ENCODE measurements at regions not wholly inside any gene's neighbourhood (a gene's known extent, or its start where the extent isn't known, plus 50 kb on each side); places are given as distances from the start of the nearest gene placed in this dataset.
"Not testable (repeated sequence)": the region's sequence is repeated elsewhere in the genome, so short reads cannot be mapped to it uniquely, and the experiment has no call there.

DNA sequence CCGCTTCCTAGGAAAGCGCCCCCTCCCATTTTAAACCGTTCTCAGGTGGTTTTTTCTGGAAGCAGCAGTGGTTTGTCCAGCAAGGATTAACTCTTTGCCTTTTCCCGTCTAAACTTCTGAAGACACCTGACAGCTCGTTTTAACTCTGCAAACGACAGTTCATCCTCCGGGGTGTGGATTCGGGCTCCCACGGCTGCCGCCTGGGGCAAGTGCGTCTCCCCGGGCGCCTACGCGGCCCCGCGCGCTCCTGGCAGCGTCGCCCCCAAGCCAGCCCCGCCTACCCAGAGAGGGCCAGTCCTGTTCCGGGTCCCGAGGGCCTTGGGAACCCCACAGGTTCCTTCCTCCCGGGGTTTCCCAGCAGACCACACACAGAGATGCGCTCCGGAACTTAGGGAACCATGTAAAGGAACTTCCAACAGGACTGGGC, 54.4 kb downstream of the PRR18 start:
- peaks cover 50% of the 10 kb centered on the region for H3K27me3 Mint-ChIP-seq
- H3K4me3 Mint-ChIP-seq = peak overlapping the region; percentile 16
- CTCF ChIA-PET = interaction anchor here (0.9 to 1.1 kb wide), 2 partner anchors 17 to 128 kb away, joined by 4 read pairs; no protein-coding TSS in a partner anchor
- DNase-seq = no peak
- POLR2A ChIA-PET = no interaction called here
- H3K36me3 Mint-ChIP-seq (ENCODE audit: low read depth) = no peaks in the 10 kb centered on the region
- peaks cover 23% of the 10 kb centered on the region for H3K4me1 Mint-ChIP-seq
- peak overlapping the region; percentile 62 for H3K27ac Mint-ChIP-seq
- H3K9me3 Mint-ChIP-seq = no peaks in the 10 kb centered on the region

DNA sequence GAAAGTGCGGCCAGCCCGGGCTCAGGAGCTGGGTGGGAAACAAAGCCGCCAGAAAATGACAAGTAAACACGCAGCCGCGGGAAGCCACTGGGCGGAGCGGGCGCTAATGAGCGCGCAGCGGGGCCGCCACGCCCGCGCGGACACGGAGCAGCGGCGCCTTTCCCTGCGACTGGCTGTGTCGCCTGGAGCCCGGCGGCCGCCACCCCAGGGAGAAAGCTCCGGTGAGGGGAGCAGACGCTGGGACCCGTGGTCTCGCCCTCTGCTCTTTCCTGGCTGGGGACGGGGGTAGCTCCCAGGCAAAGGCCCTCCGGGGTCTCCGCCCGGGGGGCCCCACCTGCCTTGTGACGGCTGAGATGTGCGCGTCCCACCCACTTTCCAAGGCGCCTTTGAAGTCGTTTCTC, 54.9 kb downstream of the PRR18 start:
- Mint-ChIP-seq H3K4me3 (peak overlapping the region; percentile 59), H3K4me1 (peaks cover 18% of the 10 kb centered on the region), H3K27me3 (peaks cover 50% of the 10 kb centered on the region), H3K27ac (no peak overlapping the region), H3K36me3 (ENCODE audit: low read depth) (no peaks in the 10 kb centered on the region), H3K9me3 (no peaks in the 10 kb centered on the region)
- no peak for DNase-seq
- ChIA-PET POLR2A (no interaction called here), CTCF (interaction anchor here (0.7 to 1.1 kb wide), 3 partner anchors 18 to 144 kb away, joined by 4 to 8 read pairs (median 4); no protein-coding TSS in a partner anchor)

- no peak overlapping the region for H3K4me3 Mint-ChIP-seq
- CTCF ChIA-PET = interaction anchor here (0.7 kb wide), 1 partner anchor 145 kb away, joined by 8 read pairs; no protein-coding TSS in a partner anchor
- DNase-seq = no peak
- H3K36me3 Mint-ChIP-seq (ENCODE audit: low read depth) = no peaks in the 10 kb centered on the region
- no peak overlapping the region for H3K27ac Mint-ChIP-seq
- peaks cover 11% of the 10 kb centered on the region for H3K4me1 Mint-ChIP-seq
- POLR2A ChIA-PET = no interaction called here
- H3K27me3 Mint-ChIP-seq = peaks cover 53% of the 10 kb centered on the region
- H3K9me3 Mint-ChIP-seq = no peaks in the 10 kb centered on the region
Observed at GRCh38 chr6:166252601-166253000, 55.6 kb downstream of the PRR18 start.

DNA sequence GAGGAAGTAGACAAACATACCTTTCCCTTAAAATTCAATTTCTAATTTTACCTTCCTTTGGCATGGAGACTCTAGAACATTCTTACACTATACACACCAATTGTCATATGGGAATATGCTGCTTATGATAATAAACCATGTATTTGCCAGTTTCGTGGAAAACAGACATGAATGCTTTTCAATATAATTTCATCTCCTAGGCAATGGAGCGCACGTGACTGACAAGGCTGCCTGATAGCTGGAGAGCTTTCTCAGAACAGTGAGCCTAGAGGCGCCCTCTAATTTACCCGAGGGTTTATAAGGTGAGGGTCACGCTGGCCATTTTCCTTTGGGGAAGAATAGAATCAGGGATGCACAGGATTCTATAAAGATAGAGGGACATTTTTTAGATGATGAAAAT, 56.5 kb downstream of the PRR18 start:
- POLR2A ChIA-PET = no interaction called here
- H3K36me3 Mint-ChIP-seq (ENCODE audit: low read depth) = no peaks in the 10 kb centered on the region

GRCh38 chr6:166251211-166251610, 57.0 kb downstream of the PRR18 start:
- H3K9me3 Mint-ChIP-seq = no peaks in the 10 kb centered on the region
- H3K27me3 Mint-ChIP-seq = peaks cover 49% of the 10 kb centered on the region
- no peaks in the 10 kb centered on the region for H3K36me3 Mint-ChIP-seq (ENCODE audit: low read depth)
- no peak for DNase-seq
- ChIA-PET CTCF (no interaction called here), POLR2A (no interaction called here)
- H3K4me1 Mint-ChIP-seq = peaks cover 19% of the 10 kb centered on the region
- H3K27ac Mint-ChIP-seq = no peak overlapping the region
- H3K4me3 Mint-ChIP-seq = no peak overlapping the region

More for the DNA sequence above, 56.5 kb downstream of the PRR18 start:
- Mint-ChIP-seq H3K27me3 (peaks cover 47% of the 10 kb centered on the region), H3K9me3 (no peaks in the 10 kb centered on the region), H3K4me1 (peaks cover 16% of the 10 kb centered on the region), H3K4me3 (peak overlapping the region; percentile 13), H3K27ac (no peak overlapping the region)
- CTCF ChIA-PET = no interaction called here
- DNase-seq = no peak

DNA sequence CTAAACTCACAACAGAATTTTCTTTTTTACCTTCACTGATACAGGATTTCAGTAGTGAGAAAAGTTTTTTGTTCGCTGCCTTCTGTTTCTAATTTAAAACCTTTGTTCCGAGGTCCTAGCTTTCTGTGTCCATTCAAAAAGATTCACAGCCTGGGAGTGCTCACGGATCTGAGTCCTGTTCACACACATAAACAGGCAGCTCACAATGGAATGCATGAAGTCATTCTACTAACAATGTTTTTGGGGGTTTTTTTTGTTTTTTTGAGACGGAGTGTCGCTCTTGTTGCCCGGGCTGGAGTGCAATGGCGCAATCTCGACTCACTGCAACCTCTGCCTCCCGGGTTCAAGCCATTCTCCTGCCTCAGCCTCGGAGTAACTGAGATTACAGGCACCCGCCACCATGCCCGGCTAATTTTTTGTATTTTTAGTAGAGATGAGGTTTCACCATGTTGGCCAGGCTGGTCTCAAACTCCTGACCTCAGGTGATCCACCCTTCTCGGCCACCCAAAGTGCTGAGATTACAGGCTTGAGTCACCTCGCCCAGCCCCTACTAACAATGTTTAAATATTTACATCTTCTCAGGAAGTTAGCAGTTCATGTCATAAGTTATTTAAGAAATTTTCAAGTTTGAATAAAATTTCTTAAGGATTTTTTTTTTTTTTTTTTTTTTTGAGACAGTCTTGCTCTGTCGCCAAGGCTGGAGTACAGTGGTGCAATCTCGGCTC, 59.0 kb downstream of the PRR18 start:
- POLR2A ChIA-PET; H3K27ac Mint-ChIP-seq; H3K36me3 Mint-ChIP-seq (ENCODE audit: low read depth); DNase-seq; H3K4me3 Mint-ChIP-seq; H3K9me3 Mint-ChIP-seq: not testable (repeated sequence)
- peaks cover 32% of the 10 kb centered on the region for H3K4me1 Mint-ChIP-seq
- H3K27me3 Mint-ChIP-seq = peaks cover 38% of the 10 kb centered on the region
- CTCF ChIA-PET = interaction anchor here (0.6 kb wide), 1 partner anchor 59 kb away, joined by 3 read pairs; no protein-coding TSS in a partner anchor

DNA sequence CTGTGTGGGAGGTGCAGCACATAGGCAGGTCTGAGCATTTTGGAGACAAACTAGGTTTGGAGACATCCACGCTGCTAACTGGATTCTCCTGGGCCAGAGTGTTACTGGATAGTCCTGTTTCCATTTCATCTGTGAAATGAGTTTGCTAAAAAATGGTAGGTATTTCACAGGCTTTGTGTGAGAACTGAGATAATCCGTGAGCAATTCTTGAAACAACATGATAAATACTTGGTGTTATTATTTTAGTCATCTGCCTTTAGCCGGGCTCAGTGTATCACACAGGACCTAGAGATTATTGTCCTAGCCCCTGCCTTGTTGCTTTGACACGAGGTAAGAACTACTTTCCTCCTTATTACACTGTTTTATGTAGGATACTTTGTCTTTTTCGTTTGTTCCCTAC, 63.0 kb downstream of the PRR18 start:
- Mint-ChIP-seq H3K27me3 (peaks cover 18% of the 10 kb centered on the region), H3K27ac (peak overlapping the region; percentile 88), H3K36me3 (ENCODE audit: low read depth) (no peaks in the 10 kb centered on the region), H3K4me3 (peak overlapping the region; percentile 69), H3K4me1 (peaks cover 42% of the 10 kb centered on the region), H3K9me3 (no peaks in the 10 kb centered on the region)
- ChIA-PET CTCF (no interaction called here), POLR2A (no interaction called here)
- no peak for DNase-seq

DNA sequence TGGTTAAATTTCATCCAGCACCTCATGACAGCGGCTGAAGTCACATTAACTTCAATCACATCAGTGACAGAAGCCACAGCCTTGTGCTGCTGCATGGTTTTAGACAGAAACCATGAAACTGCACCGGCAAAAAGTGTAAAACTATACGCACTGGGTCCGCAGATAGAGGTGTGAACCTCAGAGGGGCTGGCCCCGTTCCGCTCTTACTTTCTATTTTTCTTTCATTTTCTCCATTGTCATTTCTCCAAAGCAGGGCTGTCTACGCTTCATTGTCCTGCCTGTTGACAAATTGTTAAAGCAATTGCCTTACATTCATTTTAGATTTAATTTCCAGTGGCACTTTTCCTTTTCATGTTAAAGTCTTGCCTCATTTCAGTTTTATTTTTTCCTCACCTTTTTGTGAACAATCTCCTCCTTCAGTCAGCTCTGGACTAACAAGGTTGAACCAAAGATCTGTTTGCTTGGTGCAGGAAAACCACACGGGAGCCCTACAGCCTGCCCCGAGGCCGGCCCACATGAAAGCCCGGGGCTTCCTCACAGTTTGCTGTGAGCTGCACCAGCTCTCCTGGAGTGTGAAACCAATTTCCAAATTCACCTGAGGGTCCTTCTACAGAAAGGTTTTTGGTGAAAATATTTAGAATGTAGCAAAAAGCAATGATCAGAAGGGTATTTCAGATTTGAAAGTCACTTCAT, 63.7 kb downstream of the PRR18 start:
- DNase-seq = peak; percentile 54
- POLR2A ChIA-PET = no interaction called here
- Mint-ChIP-seq H3K4me1 (peaks cover 42% of the 10 kb centered on the region), H3K27me3 (peaks cover 17% of the 10 kb centered on the region), H3K4me3 (peak overlapping the region; percentile 69), H3K36me3 (ENCODE audit: low read depth) (no peaks in the 10 kb centered on the region), H3K9me3 (no peaks in the 10 kb centered on the region), H3K27ac (peak overlapping the region; percentile 88)
- CTCF ChIA-PET = no interaction called here

GRCh38 chr6:166242888-166243287, 65.3 kb downstream of the PRR18 start:
- peak overlapping the region; percentile 34 for H3K4me3 Mint-ChIP-seq
- POLR2A ChIA-PET = no interaction called here
- DNase-seq = no peak
- no peaks in the 10 kb centered on the region for H3K9me3 Mint-ChIP-seq
- no peaks in the 10 kb centered on the region for H3K36me3 Mint-ChIP-seq (ENCODE audit: low read depth)
- CTCF ChIA-PET = interaction anchor here (1.0 kb wide), 1 partner anchor 195 kb away, joined by 3 read pairs; no protein-coding TSS in a partner anchor
- peaks cover 31% of the 10 kb centered on the region for H3K27me3 Mint-ChIP-seq
- H3K4me1 Mint-ChIP-seq = peaks cover 45% of the 10 kb centered on the region
- no peak overlapping the region for H3K27ac Mint-ChIP-seq

GRCh38 chr6:166241974-166242373, 66.2 kb downstream of the PRR18 start:
- Mint-ChIP-seq H3K4me1 (peaks cover 46% of the 10 kb centered on the region), H3K9me3 (no peaks in the 10 kb centered on the region), H3K4me3 (no peak overlapping the region), H3K36me3 (ENCODE audit: low read depth) (no peaks in the 10 kb centered on the region), H3K27me3 (peaks cover 33% of the 10 kb centered on the region), H3K27ac (no peak overlapping the region)
- ChIA-PET CTCF (no interaction called here), POLR2A (no interaction called here)
- DNase-seq = no peak

DNA sequence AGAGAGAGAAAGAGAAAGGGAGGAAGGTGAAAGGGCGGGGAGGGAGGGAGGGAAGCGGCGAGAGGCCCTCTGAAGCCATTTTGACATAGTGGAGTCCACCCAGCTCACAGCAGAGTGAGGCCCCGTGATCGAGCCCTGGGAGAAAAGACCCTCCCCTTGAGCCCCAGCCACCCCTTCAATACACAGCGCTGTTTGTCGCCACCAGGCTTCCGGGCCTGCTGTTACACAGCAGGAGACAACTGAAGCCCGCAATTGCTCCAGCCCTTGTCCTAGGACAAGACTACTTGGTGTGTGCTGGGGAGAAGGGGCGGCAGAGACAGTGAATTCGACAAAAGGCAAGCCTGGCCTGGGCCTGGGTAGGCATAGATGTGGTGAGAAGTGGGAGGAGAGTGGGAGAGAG, 67.3 kb downstream of the PRR18 start:
- ChIA-PET CTCF (no interaction called here), POLR2A (no interaction called here)
- no peak overlapping the region for H3K4me3 Mint-ChIP-seq
- no peak overlapping the region for H3K27ac Mint-ChIP-seq
- H3K27me3 Mint-ChIP-seq = peaks cover 34% of the 10 kb centered on the region
- H3K4me1 Mint-ChIP-seq = peaks cover 44% of the 10 kb centered on the region
- H3K9me3 Mint-ChIP-seq = no peaks in the 10 kb centered on the region
- no peak for DNase-seq
- H3K36me3 Mint-ChIP-seq (ENCODE audit: low read depth) = no peaks in the 10 kb centered on the region

DNA sequence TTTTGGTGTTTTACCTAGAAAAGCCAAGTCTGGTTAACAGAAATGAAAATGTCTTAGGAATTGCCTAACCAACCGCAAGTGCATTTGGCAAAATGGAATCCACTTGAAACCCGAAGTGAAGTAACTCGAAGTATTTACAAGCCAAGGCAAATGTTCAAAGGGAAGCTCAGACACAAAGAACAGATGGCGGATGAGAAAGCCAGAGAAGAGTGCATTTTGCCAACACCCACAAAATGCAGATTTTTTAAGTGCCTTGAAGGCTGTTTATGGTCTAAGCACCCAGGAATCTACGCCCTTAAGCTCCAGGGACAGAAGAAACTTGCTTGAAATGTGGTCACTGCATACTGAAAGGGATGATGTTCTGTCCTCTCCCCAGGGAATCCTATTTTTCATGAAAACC, 70.0 kb upstream of the TBXT start:
- Mint-ChIP-seq H3K27me3 (peaks cover 34% of the 10 kb centered on the region), H3K36me3 (ENCODE audit: low read depth) (no peaks in the 10 kb centered on the region), H3K9me3 (no peaks in the 10 kb centered on the region), H3K4me1 (peaks cover 31% of the 10 kb centered on the region), H3K4me3 (no peak overlapping the region), H3K27ac (no peak overlapping the region)
- DNase-seq = no peak
- ChIA-PET CTCF (interaction anchor here (1.3 kb wide), 1 partner anchor 126 kb away, joined by 3 read pairs; no protein-coding TSS in a partner anchor), POLR2A (no interaction called here)

DNA sequence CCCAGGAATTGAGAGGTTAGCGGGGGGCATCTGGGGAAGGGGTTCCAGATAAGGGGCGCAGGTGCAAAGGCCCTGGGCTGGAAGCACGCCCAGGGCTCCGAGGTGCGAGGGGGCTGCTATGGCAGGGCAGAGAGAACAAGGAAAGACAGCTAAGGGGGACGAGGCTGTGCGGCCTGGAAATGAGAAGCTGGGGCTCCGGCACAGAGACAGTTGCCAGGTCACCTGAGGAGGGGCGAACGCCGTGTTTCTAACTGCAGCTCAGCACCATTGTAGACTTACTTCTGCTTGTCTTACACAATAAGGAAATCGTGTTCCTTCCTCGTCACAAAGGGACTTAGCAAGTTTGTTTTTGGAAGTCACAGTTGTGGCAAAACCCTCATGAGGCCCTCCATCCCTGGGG, 68.9 kb upstream of the TBXT start:
- no peak for DNase-seq
- CTCF ChIA-PET = no interaction called here

More for the DNA sequence above, 68.9 kb upstream of the TBXT start:
- POLR2A ChIA-PET = no interaction called here
- H3K4me3 Mint-ChIP-seq = no peak overlapping the region
- peaks cover 34% of the 10 kb centered on the region for H3K27me3 Mint-ChIP-seq
- no peaks in the 10 kb centered on the region for H3K9me3 Mint-ChIP-seq
- no peaks in the 10 kb centered on the region for H3K36me3 Mint-ChIP-seq (ENCODE audit: low read depth)
- no peak overlapping the region for H3K27ac Mint-ChIP-seq
- peaks cover 37% of the 10 kb centered on the region for H3K4me1 Mint-ChIP-seq
